K562 (cell line): ENCODE measurements at regions not wholly inside any gene's neighbourhood (a gene's known extent, or its start where the extent isn't known, plus 50 kb on each side); places are given as distances from the start of the nearest gene placed in this dataset.

ENCODE experiments used
- CBX3 ChIP-seq, 2 experiments: IDR thresholded peaks; 1 replicate in 1 of 2; 2 replicates in 1 of 2; pipeline ENCODE4 v1.6.1; 2012; ENCODE audit warnings: inconsistent platforms in 2 of 2, low read length in 2 of 2, borderline replicate concordance in 1 of 2, control low read depth in 1 of 2
- CTCF ChIP-seq, 3 experiments: IDR thresholded peaks in 2 of 3; conservative IDR thresholded peaks in 1 of 3; 2 replicates each; pipeline ENCODE4 v1.5.1; 2011 to 2012; ENCODE audit warnings: low read length in 3 of 3, mild to moderate bottlenecking in 3 of 3, control low read depth in 2 of 3, improper control_type of control experiment in 1 of 3, inconsistent platforms in 1 of 3, low read depth in 1 of 3, mixed read lengths in 1 of 3, moderate library complexity in 1 of 3; ENCODE audit not compliant: insufficient read depth in 2 of 3
- HMGXB4 ChIP-seq: sonication (generic); formaldehyde crosslinking; IDR thresholded peaks from 2 replicates; pipeline ENCODE4 v1.8.1; 2023; ENCODE audit warnings: mild to moderate bottlenecking, missing genetic modification reagents
- NONO ChIP-seq, 2 experiments: fragments of 200-400 bp in 1 of 2; fragments of 450-650 bp in 1 of 2; formaldehyde crosslinking in 1 of 2; IDR thresholded peaks; 2 replicates each; pipeline ENCODE4 v1.6.1; 2017; ENCODE audit warnings: low read depth in 2 of 2, mild to moderate bottlenecking in 2 of 2, moderate library complexity in 2 of 2, low read length in 1 of 2
- POLR2AphosphoS2 ChIP-seq: IDR thresholded peaks from 2 replicates; pipeline ENCODE4 v1.6.1; 2012; ENCODE audit warnings: low read length, improper control_type of control experiment
- RCOR1 ChIP-seq, 2 experiments: IDR thresholded peaks; 2 replicates each; pipeline ENCODE4 v1.6.1; 2012; ENCODE audit warnings: low read depth in 2 of 2, low read length in 2 of 2, borderline replicate concordance in 1 of 2, improper control_type of control experiment in 1 of 2
- USF2 ChIP-seq: sonication (generic); formaldehyde crosslinking; IDR thresholded peaks from 2 replicates; pipeline ENCODE4 v1.5.0; 2020; ENCODE audit warnings: missing genetic modification reagents
- ZNF232 ChIP-seq: sonication (generic); formaldehyde crosslinking; IDR thresholded peaks from 2 replicates; pipeline ENCODE4 v1.8.0; 2022; ENCODE audit warnings: mild to moderate bottlenecking, missing genetic modification reagents
- ZNF282 ChIP-seq: sonication (generic); formaldehyde crosslinking; IDR thresholded peaks from 2 replicates; pipeline ENCODE4 v1.8.1; 2023; ENCODE audit warnings: missing genetic modification reagents
- ZNF311 ChIP-seq: fragments of 250-450 bp; sonication (Bioruptor Pico); IDR thresholded peaks from 2 replicates; pipeline ENCODE4 v1.4.0; 2020; ENCODE audit warnings: mild to moderate bottlenecking, moderate library complexity

- TF ChIP-seq ZNF282 (no peak), NONO (IDR thresholded peaks at IDR 0.05; ENCODE audit: low read depth in 2 of 2, low read length in 1 of 2) (no peak), USF2 (CRISPR knock-in tag) (no peak), POLR2AphosphoS2 (no peak), HMGXB4 (CRISPR knock-in tag) (no peak), RCOR1 (IDR thresholded peaks at IDR 0.05; ENCODE audit: borderline replicate concordance in 1 of 2, low read depth in 2 of 2, low read length in 2 of 2) (no peak), CBX3 (IDR thresholded peaks at IDR 0.05; ENCODE audit: borderline replicate concordance in 1 of 2, low read length in 2 of 2) (no peak), ZNF232 (no peak), CTCF (IDR thresholded peaks at IDR 0.05 in 2 of 3, conservative IDR thresholded peaks at IDR 0.05 in 1 of 3; ENCODE audit: insufficient read depth in 2 of 3, low read depth in 1 of 3, low read length in 3 of 3) (no peak), ZNF311 (CRISPR knock-in tag) (no peak)
These were observed 201.8 kb upstream of the VCX start for GRCh38 chrX:7641141-7641540.
